Gastroesophageal sphincter (tissue), 4 donors: ENCODE measurements at regions not wholly inside any gene's neighbourhood (a gene's known extent, or its start where the extent isn't known, plus 50 kb on each side); places are given as distances from the start of the nearest gene placed in this dataset.

Experiments
- ATAC-seq: fragments of 150-250 bp; one replicate; pipeline ENCODE4 v1.9.1; 2016; ENCODE audit warnings: mild to moderate bottlenecking, moderate library complexity
- H3K27ac ChIP-seq, 4 donors: fragments of 200-600 bp; sonication (generic) in 3 of 4; 1 replicate in 3 of 4; 2 replicates in 1 of 4; pipeline ENCODE4 v1.5.1; 2016 to 2019
- H3K27me3 ChIP-seq: fragments of 200-600 bp; sonication (generic); one replicate; pipeline ENCODE4 v1.5.1; 2019
- H3K36me3 ChIP-seq, 2 donors: fragments of 200-600 bp; sonication (generic); one replicate each; pipeline ENCODE4 v1.5.1; 2019; ENCODE audit warnings: control low read depth in 1 of 2
- H3K4me1 ChIP-seq, 3 donors: fragments of 200-600 bp; sonication (generic); 1 replicate in 2 of 3; 2 replicates in 1 of 3; pipeline ENCODE4 v1.5.1; 2016 to 2019; ENCODE audit warnings: control low read depth in 2 of 3
- H3K4me3 ChIP-seq, 2 donors: fragments of 200-600 bp; sonication (generic); one replicate each; pipeline ENCODE4 v1.5.1; 2019; ENCODE audit warnings: mild to moderate bottlenecking in 1 of 2, moderate library complexity in 1 of 2
- H3K9me3 ChIP-seq, 3 donors: fragments of 200-600 bp; sonication (generic); one replicate each; pipeline ENCODE4 v1.5.1; 2017 to 2019; ENCODE audit warnings: control low read depth in 2 of 3
- EP300 ChIP-seq: sonication (generic); formaldehyde crosslinking; IDR thresholded peaks from one replicate; pipeline ENCODE4 v1.6.1; 2017; ENCODE audit warnings: antibody characterized with exemption, mild to moderate bottlenecking
- POLR2A ChIP-seq, 2 donors: fragments of 450-650 bp; IDR thresholded peaks; one replicate each; pipeline ENCODE4 v1.6.1; 2017; ENCODE audit warnings: antibody characterized with exemption in 2 of 2, mild to moderate bottlenecking in 2 of 2, moderate library complexity in 1 of 2
- POLR2AphosphoS5 ChIP-seq: sonication (generic); formaldehyde crosslinking; IDR thresholded peaks from one replicate; pipeline ENCODE4 v1.6.1; 2017; ENCODE audit warnings: antibody characterized with exemption
- WGBS, 2 donors: methylation state at CpG; one replicate each; pipeline ENCODE4 v1.1.5; 2018; ENCODE audit warnings: low coverage in 1 of 2; 5-methylcytosine and 5-hydroxymethylcytosine counted together
- TF ChIP-seq, protein P1 (sequence below), 4 experiments: fragments of 200-600 bp in 2 of 4; fragments of 450-650 bp in 2 of 4; sonication (generic) in 1 of 4; IDR thresholded peaks; one replicate each; pipeline ENCODE4 v1.5.1; 2017 to 2019; ENCODE audit warnings: antibody characterized with exemption in 4 of 4, mild to moderate bottlenecking in 2 of 4, moderate library complexity in 2 of 4

DNA sequence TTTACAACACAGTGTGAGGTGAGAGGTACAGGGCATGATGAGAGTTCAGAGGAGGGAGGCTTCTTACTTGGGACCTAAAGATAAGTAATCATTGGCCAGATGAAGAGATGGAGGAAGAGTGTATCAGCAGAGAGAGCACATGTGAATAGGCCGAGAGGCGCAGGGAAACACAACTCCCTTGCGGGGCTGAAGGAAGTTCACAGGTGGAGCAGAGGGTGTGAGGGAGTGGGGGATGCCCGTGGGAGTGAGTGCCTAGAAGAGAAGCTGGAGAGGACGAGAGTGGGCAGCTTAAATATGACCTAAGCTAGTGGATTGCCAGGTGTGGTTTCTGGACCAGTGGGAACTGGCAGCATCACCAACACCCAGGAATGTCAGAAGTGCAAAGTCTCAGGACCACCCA is 98.2 kb upstream of the TBC1D5 start:
- ATAC-seq: no peak
- TF ChIP-seq, protein P1, sequence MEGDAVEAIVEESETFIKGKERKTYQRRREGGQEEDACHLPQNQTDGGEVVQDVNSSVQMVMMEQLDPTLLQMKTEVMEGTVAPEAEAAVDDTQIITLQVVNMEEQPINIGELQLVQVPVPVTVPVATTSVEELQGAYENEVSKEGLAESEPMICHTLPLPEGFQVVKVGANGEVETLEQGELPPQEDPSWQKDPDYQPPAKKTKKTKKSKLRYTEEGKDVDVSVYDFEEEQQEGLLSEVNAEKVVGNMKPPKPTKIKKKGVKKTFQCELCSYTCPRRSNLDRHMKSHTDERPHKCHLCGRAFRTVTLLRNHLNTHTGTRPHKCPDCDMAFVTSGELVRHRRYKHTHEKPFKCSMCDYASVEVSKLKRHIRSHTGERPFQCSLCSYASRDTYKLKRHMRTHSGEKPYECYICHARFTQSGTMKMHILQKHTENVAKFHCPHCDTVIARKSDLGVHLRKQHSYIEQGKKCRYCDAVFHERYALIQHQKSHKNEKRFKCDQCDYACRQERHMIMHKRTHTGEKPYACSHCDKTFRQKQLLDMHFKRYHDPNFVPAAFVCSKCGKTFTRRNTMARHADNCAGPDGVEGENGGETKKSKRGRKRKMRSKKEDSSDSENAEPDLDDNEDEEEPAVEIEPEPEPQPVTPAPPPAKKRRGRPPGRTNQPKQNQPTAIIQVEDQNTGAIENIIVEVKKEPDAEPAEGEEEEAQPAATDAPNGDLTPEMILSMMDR (IDR thresholded peaks at IDR 0.05): no peak
- TF ChIP-seq POLR2AphosphoS5 (no peak), EP300 (no peak), POLR2A (IDR thresholded peaks at IDR 0.05) (no peak)
- H3K27me3 ChIP-seq: no peaks in the 10 kb centered on the region
- no peak overlapping the region for H3K4me3 ChIP-seq
- no peaks in the 10 kb centered on the region for H3K36me3 ChIP-seq
- 73% methylated on average over 5 of the region's 5 CpGs; no CpG with 5 or more reads in 1 of the 2 donors for WGBS, 2 donors
- H3K9me3 ChIP-seq: no peaks in the 10 kb centered on the region
- no peak overlapping the region for H3K27ac ChIP-seq
- H3K4me1 ChIP-seq: no peaks in the 10 kb centered on the region

DNA sequence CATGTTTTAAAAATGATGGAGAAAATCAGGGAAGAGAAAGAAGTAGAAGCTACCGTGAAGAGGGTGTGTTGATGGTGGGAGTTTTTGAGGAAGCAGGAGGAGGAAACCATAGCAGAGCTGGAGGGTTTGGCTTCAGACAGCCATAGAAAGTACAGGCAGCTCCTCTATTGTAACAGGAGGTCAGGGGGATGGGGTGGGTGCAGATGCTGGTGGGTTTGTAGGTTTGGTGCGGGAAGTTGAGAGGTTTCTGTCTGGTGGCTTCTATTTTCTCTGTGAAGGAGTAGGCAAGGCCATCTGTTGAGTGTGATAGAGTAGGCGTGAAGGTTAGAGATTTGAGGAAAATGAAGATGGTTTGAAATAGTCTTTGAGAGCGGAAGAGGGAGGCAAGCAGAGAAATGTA is 97.7 kb upstream of the TBC1D5 start:
- no peak overlapping the region for H3K4me3 ChIP-seq
- no peak overlapping the region for H3K27ac ChIP-seq
- no peaks in the 10 kb centered on the region for H3K27me3 ChIP-seq
- TF ChIP-seq EP300: no peak
- TF ChIP-seq, protein P1 (IDR thresholded peaks at IDR 0.05): no peak
- TF ChIP-seq POLR2AphosphoS5: no peak
- TF ChIP-seq POLR2A (IDR thresholded peaks at IDR 0.05): no peak
- 93% methylated on average over 4 of the region's 4 CpGs for WGBS, 2 donors
- no peaks in the 10 kb centered on the region for H3K36me3 ChIP-seq
- no peak for ATAC-seq
- no peaks in the 10 kb centered on the region for H3K9me3 ChIP-seq
- no peaks in the 10 kb centered on the region for H3K4me1 ChIP-seq

DNA sequence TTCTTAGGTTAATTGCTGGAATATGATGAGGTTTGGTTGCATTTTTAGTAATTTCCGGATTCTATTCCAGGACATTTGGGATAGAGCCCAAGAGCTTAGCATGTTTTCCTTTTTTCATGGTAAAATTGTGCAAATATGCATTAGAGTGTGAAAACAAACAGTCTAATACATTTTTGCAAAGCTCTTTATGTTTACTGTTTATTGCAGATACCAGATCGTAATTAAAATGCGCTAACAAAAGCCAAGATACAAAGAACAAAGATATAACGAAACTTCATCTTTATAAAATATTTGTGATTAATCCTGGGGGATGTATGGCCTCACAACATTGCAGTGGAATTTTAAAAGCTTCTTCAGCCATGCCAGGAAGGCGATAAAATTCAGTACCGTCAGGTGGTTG is 94.5 kb upstream of the TBC1D5 start:
- H3K27me3 ChIP-seq: no peaks in the 10 kb centered on the region
- H3K4me1 ChIP-seq: no peaks in the 10 kb centered on the region
- H3K9me3 ChIP-seq: no peaks in the 10 kb centered on the region
- no peak overlapping the region for H3K4me3 ChIP-seq
- H3K27ac ChIP-seq: no peak overlapping the region
- no peak for TF ChIP-seq POLR2A (IDR thresholded peaks at IDR 0.05)
- TF ChIP-seq EP300: no peak
- ATAC-seq: no peak
- H3K36me3 ChIP-seq: no peaks in the 10 kb centered on the region
- WGBS, 2 donors: 77 to 78% methylated on average over 4 to 6 of the region's 6 CpGs

DNA sequence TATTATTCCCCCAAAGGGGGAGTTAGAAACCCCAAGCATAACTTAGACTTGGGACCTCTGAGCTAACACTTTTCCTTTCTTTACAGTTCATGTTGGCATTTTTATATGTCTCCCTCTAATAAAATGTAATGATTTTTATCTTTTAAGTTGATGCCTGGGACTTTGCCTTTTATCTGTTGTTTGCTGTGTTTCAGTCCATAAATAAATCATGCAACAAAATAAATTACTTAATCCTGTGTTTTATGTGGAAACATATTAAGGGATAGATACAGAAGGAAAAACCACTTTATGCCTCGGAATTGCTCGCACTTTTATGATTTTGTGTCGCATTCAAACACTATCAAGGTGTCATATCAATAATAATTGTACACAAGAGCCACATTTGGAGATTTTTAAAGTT is 93.7 kb upstream of the TBC1D5 start:
- TF ChIP-seq POLR2A (IDR thresholded peaks at IDR 0.05): no peak
- TF ChIP-seq POLR2AphosphoS5: no peak
- TF ChIP-seq EP300: no peak
- TF ChIP-seq, protein P1 (IDR thresholded peaks at IDR 0.05): no peak
- Histone ChIP-seq H3K27ac (no peak overlapping the region), H3K27me3 (no peaks in the 10 kb centered on the region), H3K9me3 (no peaks in the 10 kb centered on the region), H3K4me1 (no peaks in the 10 kb centered on the region), H3K36me3 (no peaks in the 10 kb centered on the region), H3K4me3 (no peak overlapping the region)
- ATAC-seq: no peak
- WGBS, 2 donors: 86% methylated on average over 3 of the region's 3 CpGs

DNA sequence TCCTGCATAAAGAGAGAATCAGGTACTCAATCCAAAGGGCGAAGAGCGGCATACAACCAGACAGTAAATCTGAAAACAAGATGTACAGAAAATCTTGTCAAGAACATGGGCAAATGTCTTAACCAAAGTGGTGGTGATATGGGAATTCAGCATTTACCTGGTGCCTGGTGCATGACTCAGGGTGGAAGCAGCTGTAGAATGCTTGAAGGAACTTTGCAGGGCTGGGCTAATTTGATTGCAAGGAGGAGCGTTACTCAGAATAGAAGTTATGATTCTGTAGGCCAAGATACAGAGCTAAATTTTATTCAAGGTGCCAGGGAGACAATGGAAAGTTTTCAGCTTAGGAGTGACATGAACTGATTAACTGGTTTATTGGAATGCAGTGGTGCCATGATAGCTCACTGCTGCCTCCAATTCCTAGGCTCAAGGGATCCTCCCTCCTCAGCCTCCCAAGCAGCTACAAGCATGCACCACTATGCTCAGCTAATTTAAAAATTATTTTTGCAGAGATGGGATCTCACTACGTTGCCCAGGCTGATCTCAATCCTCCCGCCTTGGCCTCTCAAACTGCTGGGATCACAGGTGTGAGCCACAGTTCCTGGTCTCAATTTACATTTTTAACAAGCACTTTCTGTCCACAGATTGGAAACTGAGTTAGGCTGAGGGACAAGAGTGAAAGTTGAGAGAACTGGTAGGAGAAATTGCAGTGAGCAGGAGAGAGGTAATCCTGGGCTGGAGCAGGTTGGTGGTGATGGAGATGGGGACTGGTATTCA is 91.5 kb upstream of the TBC1D5 start:
- H3K36me3 ChIP-seq: no peaks in the 10 kb centered on the region
- H3K27ac ChIP-seq: no peak overlapping the region
- TF ChIP-seq POLR2A (IDR thresholded peaks at IDR 0.05) (no peak), EP300 (no peak), POLR2AphosphoS5 (no peak)
- TF ChIP-seq, protein P1 (IDR thresholded peaks at IDR 0.05): no peak
- no peaks in the 10 kb centered on the region for H3K9me3 ChIP-seq
- 88 to 95% methylated on average over 4 to 5 of the region's 5 CpGs for WGBS, 2 donors
- ATAC-seq: no peak
- H3K4me3 ChIP-seq: no peak overlapping the region
- no peaks in the 10 kb centered on the region for H3K27me3 ChIP-seq
- H3K4me1 ChIP-seq: no peaks in the 10 kb centered on the region
